C1 segment of cervical spinal cord (tissue), 14 donors: ENCODE measurements at regions not wholly inside any gene's neighbourhood (a gene's known extent, or its start where the extent isn't known, plus 50 kb on each side); places are given as distances from the start of the nearest gene placed in this dataset.
"Not testable (repeated sequence)": the region's sequence is repeated elsewhere in the genome, so short reads cannot be mapped to it uniquely, and the experiment has no call there.

Experiments used
- DNase-seq, 14 donors: peaks; one replicate each; lab custom pipeline; 2025; lab: John Stamatoyannopoulos, UW

DNA sequence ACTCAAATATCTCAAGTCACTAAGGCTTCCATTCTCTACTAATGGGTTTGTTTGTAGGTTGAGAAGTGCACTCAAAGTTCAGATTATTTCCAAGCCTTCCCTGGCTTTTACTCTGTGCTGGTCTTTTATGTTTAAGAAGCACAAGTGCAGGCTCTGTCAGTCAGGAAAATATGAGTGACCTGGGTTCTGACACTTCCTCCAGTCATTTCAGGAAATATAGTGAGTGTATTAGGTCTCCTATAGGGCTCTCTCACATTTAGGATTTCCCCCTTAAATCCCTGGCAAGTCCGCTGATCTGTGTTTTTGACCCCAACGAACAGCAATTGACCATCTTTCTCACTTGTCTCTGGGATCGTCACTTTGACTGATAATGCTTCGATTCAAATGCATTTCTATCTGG lies 210.2 kb downstream of the ARPP21 start:
- DNase-seq: no peak

DNA sequence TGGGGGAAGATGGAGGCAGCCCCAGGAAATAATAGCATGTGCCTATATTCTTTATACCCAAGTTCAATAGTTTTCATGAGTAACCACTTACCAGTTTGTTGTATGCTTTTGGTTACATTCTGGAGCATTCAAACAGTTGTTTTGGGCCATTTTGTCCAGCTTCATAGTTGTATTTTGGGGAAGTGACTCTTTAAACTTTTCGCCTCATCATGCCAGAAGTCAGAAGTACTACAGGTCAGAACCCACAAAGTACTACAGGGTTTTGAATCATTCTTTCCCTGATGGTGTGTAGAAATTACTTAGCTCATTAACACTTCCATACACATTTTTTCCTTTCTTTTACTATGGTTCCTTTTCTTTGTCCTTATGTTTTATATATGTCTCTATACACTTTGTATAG lies 210.6 kb downstream of the ARPP21 start:
- DNase-seq: no peak

DNA sequence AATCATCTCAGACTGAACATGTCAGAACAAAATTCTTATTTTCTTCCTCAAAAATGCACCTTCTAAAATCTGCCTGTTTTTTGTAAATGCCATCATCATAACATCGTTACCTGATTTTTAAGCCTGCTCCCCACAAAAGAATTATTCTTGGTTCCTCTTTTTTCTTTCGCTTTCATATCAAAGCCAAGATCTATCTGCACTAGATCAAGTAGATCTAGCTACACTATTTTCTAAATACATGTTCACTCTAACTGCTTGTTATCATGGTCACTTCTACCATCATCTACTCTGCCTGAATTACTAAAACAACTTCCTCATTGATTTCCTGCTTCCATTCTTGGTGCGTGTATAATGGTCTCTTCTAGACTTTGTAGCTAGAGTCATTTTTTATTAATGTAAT lies 217.7 kb downstream of the ARPP21 start:
- no peak for DNase-seq

DNA sequence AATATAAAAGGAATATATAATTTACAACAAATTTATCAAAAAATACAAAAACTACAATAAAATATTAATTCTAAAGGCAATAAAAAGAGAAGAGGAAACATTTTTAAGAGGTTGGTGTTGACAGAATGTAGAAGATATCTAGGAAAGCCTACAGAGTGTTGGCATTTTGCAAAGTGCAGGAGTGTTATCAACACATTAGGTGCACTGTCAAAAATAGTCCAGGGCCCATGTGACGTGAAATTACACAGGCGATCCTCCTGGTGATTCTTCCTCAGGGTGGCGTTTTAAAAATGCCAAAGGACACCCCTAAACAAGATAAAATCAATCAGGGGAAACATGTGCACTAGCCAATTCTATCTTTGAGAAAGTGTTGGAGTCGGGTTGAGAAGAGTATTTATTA lies 222.7 kb downstream of the ARPP21 start:
- no peak for DNase-seq

DNA sequence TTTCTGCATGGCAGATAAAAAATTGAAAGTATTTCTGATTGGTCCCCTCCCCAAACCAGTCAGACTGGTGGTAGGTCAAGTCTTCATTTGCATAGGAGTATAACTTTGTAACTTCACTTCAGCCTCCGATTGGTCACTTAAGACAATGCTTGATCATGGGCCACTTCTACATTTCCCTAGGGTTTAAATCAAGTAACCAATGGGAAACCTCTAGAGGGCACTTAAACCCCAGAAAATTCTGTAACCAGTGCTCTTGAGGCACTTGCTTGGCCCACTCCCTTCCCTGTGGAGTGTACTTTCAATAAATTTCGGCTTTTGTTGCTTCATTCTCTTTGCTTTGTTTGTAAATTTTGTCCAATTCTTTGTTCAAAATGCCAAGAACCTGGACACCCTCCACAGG lies 225.5 kb downstream of the ARPP21 start:
- DNase-seq: no peak

DNA sequence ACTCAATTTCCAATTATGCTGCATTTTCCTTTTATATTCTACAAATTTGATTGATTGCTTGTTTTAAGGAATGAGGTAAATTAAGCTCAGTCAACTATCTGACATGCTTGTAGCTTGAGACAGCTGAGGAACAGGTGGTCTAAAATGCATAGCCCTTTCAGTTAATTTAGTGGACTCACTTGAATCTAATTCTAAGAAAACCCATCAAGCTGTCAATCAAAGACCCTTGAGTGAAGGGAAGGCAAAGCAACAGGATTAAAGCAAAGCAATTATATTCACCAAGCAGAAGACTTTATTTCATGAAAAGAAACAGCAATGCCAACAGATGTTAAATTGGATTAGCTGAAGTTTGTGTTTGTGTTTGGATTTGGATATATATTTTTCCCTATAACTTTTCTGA lies 228.5 kb downstream of the ARPP21 start:
- DNase-seq: no peak

DNA sequence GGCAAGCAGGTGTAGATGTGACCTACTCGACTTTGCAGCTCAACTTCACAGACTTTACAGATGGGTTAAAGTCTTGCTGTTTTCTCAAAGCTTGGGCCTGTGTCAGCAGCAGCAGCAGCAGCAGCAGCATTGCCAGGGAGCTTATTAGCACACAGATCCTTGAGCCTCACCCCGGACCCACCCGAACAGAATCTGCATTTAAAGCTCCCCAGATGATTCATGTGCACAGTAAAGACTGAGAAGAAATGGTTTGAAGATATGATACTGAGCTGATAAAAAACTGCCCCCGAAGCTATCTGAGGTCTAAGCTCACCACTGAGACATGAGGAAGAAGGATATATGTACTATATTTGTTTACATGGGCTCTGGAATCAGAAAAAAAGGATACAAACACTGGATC lies 231.7 kb downstream of the ARPP21 start:
- DNase-seq: no peak

DNA sequence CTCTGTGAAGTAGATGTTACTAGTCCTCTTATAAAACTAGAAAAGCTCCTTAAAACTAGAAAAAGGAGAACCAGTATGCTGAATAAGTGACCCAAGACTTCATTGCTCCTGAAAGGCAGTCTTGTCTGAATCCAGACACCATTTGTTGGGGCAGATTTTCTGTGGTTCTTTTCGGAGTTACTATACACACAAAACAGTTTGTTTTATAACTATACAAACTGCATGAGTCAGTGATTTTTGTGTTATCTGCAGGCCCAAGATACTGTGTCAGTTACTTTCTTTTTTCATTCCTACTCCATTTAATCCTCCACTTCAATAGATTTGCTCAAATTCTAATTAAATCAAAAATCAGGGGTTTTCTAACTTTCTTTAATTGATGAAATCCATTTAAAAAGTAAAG lies 244.6 kb downstream of the ARPP21 start:
- DNase-seq: no peak

DNA sequence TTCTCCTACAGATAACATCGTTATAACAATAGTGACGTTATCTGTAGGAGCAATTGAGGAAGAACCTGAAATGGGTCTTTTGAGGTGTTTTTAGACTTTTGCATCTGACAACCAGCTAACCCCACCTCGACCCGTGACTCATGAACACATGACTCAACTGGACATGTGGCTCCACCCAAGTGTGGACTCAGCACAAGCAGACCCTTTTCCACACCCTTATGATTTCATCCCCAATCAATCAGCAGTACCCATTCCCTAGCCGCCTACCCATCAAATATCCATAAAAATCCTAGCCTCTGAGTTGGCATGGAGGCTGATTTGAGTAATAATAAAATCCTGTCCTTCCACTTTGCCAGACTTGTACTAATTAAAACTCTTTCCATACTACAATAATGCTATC lies 255.4 kb downstream of the ARPP21 start:
- DNase-seq: no peak

DNA sequence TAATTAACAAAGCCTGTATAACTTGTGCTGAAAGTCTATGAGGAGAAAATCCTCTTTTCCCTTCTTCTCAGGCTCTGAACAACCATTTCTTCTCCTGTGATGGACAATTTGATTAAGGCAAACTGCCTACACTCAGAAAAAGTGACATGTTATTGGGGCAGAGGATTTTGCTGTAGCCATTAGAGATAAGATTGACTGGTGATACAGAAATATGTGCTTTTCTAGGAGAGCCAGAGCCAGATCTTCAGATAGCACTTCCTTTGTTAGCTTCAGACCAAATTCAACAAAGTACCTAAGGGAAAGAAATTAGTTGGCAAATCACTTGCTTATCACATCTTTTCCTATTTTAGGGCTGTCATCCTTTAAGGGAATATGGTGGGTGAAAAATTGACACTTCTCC lies 259.9 kb downstream of the ARPP21 start:
- DNase-seq: no peak

DNA sequence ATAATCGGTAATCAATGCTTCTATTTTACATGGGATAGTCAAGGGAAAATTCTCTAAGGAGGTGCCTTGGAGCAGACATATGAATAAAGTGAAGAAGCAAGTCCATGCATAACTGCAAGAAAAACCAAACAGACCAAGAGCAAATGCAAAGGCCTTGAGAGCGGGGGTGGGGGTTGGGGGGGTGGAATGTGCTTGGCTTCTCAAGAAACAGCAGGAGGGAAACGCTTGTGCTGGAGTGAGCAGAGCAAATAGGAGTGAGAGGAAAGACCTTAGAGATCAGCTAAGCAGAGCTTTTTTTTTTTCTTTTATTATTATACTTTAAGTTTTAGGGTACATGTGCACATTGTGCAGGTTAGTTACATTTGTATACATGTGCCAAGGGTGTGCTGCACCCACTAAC lies 260.8 kb downstream of the ARPP21 start:
- DNase-seq: no peak

DNA sequence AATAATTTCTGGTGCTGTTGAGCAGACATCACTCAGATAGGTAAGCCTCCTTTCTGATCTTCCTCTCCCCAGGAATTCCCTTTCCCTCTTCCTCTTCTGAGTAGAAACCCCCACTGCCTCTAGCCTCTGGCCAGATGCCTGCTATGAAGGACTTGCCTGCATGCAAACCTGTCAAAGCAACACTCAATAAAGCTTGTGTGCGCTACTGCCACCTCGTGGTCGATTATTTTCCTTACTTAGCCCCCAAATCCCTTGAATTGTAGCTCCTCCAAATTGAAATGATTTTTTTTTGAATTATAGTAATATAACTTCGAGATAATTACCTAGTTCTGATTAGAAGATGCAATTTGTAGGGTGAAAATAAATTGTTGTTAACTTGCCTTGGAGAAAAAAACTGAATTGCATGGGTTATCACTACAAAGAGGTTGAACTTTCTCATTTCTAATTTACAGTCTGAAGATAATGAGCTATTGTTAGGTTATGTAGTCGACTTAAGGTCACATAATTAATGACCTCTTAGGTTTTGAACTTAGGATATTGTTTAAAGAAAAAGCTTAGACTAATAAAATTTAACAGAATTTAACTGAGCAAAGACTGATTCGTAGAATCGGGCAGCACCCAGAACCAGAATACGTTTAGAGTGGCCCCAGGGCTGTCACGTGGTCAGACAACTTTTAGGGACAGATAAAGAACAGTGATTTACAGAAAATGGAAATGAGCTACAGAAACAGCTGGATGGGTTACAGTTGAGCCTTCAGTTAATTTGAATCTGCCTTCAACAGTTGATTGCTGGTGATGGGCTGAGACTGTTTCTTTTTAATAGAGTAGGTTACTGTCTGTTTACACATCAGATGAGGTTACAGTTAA lies 269.3 kb downstream of the ARPP21 start:
- peak in 12 of 14 donors; percentile 0 to 72 (median 36) for DNase-seq

DNA sequence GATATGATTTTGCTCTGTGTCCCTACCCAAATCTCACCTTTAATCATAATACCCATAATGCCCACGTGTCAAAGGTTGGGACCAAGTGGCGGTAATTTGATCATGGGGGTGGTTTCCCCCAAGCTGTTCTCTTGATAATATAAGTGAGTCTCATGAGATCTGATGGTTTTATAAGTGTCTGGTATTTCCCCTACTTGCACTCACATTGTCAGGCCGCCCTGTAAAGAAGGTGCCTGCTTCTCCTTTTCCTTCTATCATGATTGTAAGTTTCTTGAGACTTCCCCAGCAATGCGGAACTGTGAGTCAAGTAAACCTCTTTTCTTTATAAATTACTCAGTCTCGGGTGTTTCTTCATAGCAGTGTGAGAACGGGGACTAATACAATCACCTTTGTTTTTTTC lies 279.8 kb downstream of the ARPP21 start:
- DNase-seq: no peak

DNA sequence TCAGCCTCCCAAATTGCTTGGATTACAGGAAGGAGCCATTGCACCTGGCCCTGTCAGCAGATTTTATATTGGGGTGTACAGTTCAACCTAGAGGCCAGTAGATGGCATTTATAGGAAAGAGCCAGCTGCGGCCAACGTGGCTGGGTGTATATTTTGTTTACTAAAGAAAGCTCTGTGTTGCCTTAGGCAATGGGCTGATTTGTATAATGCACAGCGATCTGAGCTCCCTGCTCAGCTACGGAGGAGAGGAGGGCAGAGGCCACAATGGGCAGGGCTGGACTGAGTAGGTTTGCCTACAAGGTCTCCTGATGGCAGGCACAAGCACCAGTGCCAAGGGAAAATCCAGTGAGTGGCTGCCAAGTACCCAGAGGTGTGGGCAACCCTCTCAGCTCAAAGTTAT lies 282.4 kb downstream of the ARPP21 start:
- DNase-seq: no peak

DNA sequence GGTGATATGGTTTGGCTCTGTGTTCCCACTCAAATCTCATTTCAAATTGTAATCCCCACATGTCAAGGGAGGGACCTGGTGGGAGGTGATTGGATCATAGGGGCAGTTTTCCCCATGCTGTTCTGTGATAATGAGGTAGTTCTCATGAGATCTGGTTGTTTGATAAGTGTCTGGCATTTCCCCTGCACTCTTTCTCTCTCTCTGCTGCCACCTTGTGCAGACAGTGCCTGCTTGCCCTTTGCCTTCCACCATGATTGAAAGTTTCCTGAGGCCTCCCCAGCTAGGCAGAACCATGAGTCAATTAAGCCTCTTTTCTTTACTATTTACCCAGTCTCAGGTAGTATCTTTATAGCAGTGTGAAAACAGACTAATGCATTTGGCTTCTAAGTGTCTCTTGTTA lies 284.7 kb downstream of the ARPP21 start:
- DNase-seq: not testable (repeated sequence)

DNA sequence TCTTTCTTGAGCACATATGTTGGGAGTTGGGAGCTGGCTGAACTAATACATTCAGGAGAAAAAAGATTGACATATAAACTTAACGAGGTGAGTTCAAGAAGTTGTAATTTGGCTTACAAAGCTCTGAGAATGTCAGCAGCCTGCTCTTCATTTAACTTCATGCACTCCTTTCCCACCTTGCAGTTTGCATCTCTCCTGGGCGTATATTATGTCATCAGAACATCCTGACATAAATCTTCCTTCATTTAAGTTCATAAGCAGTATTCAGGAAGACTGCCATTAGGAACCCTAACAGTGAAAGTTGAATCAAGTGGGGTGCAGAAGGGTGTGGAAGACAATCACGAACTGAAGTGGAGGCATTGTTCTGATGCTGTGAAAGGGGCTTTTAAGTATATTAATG lies 288.1 kb downstream of the ARPP21 start:
- no peak for DNase-seq

DNA sequence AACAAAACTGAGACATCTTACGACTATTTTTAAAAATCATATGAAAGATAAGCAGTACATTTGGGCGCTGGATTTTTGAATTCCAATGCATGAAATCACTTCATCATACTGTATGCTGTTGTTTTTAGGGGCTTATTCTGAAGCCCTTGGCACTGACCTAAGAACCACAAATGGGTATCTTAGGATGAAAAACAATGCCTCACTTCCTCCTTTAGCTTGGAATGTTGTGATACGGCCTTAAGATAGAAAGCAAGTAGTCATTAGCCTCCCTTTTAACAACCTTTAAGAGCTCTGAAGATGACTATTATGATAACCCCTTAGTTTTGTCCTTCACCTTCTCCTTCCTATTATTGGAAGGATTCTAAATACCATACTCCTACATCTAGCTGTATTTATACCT lies 289.8 kb downstream of the ARPP21 start:
- no peak for DNase-seq

DNA sequence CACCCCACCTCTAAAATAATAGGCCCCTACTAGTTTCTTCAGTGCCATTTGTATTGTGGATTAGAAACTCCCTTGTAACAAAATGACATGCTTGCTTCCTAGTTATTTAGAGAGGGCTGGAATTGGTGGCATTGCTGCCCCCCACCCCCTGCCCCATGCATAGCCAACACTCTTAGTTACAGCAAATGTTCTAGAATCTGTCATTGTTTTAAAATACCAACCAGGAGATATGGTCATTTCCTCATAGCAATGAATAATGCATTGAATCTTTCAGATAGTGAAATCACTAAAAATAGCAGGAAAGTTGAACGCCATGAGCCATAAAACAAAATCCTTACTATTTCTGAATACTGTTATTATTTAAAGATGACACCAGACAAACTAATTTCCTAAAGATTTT lies 292.5 kb downstream of the ARPP21 start:
- DNase-seq: no peak

DNA sequence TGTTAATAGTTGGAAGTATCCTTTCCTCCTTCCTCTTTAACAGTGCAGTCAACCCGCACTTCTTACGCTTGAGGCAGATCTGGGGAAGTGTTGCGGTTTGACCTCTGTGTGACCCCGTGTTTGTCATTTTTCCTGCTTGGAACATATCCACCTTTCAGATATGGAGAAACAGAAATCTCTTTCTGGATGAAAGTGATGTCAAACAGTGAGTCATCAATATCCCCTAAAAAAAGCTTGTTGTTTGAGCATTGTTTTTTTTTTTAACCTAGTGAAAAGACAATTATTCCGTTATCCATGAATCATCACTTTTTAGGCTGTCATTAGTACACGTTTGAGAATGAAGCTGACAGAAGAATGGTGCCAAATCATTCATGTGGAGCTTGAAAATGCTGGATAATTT lies 293.7 kb downstream of the ARPP21 start:
- DNase-seq: peak in 2 of 14 donors; percentile 11 to 33

DNA sequence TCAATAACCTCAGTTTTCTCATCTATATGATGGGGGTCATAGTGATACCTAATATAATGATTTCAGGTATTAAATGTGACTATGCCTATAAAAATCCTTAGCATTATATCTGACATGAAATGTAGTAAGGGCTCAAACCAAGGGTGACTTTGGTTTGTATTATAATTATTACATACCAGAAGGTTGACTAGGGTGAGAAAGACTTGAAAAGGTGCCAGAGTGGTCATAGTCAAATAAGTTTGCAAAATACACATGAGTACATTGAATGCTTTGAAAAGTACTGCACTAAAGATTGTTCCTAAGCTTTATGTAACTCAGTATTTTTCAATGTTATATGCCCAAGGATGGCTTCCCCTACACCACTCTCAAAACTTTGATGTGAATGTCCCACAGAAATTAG lies 297.2 kb downstream of the ARPP21 start:
- no peak for DNase-seq

DNA sequence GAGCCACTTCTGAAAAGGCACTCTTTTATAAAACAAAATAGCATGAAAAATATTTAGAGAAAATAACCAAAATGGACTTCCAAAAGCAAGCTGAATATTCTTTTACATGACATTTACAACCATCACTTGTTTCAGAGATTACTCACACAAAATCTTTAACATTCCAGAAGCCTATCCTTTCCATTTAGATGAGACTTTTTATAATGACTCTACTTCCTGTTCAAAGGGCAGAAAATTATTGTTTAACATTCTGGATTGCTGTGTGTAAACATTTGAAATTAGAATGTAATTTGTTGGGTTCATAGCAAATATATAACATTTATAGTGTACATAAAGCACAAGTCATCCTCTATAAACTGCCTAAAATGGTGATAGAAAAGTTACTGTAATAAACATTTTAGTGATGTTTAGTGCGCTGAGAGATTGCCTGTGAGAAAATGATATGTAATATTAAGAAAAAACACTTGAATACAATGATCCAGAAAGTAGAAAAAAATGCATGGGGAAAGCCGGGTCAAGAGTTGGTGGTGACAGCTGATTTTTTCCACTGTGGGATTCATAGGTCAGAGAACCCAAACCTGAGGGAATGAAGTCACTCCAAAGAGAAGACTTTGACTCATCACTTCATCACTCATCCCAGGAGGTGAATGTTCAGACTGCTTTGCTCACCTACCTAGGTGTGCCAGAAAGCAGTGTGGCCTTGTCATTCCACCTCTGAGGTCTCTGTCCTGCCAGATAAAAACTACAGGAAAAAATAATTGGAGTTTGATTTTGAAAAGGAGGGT lies 305.8 kb downstream of the ARPP21 start:
- no peak for DNase-seq

DNA sequence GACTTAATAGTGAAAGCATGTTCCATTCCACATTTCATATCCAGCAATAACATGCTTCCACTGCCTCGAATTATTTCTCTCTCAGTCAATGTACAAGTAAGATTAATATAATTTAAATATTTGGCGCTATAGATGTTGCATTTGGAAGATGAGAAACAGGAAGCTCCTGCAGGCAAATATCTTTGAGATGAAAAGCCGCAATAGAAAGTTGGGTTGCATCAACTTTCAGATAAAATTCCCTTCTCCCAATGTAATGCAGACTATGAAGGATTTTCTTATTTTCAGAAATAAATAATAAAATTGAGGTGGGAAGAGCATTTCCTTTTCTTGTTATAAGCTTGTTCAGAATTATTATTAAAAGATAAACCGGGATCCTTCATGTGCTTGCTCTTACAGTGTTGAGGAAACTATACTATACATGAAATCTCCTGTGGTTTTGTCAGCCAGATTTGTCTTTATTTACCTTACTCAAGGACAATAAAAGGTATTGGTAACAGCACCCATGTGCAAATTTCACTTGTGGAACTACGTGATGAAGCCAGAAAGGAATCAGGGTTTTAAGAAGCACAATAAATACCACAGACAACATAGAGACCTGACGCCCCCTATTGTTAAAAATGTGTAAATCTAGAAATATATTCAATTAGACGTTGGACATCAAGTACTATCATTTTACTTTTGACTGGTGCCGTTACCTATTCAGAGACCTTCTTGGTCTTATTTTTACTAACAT lies 307.0 kb downstream of the ARPP21 start:
- DNase-seq: no peak
